SK-N-SH treated with all-trans-retinoic acid at 6 μM for 48 hours (cell line): ENCODE measurements at regions not wholly inside any gene's neighbourhood (a gene's known extent, or its start where the extent isn't known, plus 50 kb on each side); places are given as distances from the start of the nearest gene placed in this dataset.
"Not testable (repeated sequence)": the region's sequence is repeated elsewhere in the genome, so short reads cannot be mapped to it uniquely, and the experiment has no call there.

Experiments used
- ATAC-seq: fragments of 200-7000 bp; cut with Tn5 transposase; 3 replicates; pipeline ENCODE4 v1.9.1; 2020; ENCODE audit warnings: mild to moderate bottlenecking, moderate library complexity
- ARNTL ChIP-seq: fragments of 450-650 bp; formaldehyde crosslinking; IDR thresholded peaks from 2 replicates; pipeline ENCODE4 v1.5.0; 2020; ENCODE audit warnings: low read depth, mild to moderate bottlenecking, moderate library complexity, borderline replicate concordance
- BACH2 ChIP-seq: fragments of 250-450 bp; sonication (Bioruptor Pico); IDR thresholded peaks from 2 replicates; pipeline ENCODE4 v1.9.0; 2021; ENCODE audit warnings: mild to moderate bottlenecking, borderline replicate concordance
- CSDC2 ChIP-seq: fragments of 250-450 bp; sonication (Bioruptor Pico); IDR thresholded peaks from 2 replicates; pipeline ENCODE4 v1.5.0; 2020; ENCODE audit warnings: mild to moderate bottlenecking, moderate library complexity
- ESRRG ChIP-seq: fragments of 250-450 bp; sonication (Bioruptor Pico); IDR thresholded peaks from 2 replicates; pipeline ENCODE4 v1.6.1; 2021; ENCODE audit warnings: mild to moderate bottlenecking
- GLIS3 ChIP-seq: fragments of 250-450 bp; sonication (Bioruptor Pico); IDR thresholded peaks from 2 replicates; pipeline ENCODE4 v1.5.0; 2020; ENCODE audit warnings: mild to moderate bottlenecking, moderate library complexity
- ISL1 ChIP-seq: fragments of 250-450 bp; sonication (Bioruptor Pico); IDR thresholded peaks from 2 replicates; pipeline ENCODE4 v2.1.2; 2022; ENCODE audit warnings: mild to moderate bottlenecking, moderate library complexity
- OSR1 ChIP-seq: fragments of 250-450 bp; sonication (Bioruptor Pico); IDR thresholded peaks from 2 replicates; pipeline ENCODE4 v1.8.0; 2022; ENCODE audit warnings: moderate library complexity, mild to moderate bottlenecking, inconsistent platforms
- PPARA ChIP-seq: fragments of 250-450 bp; sonication (Bioruptor Pico); IDR thresholded peaks from 2 replicates; pipeline ENCODE4 v1.5.0; 2020; ENCODE audit warnings: mild to moderate bottlenecking, borderline replicate concordance
- RARB ChIP-seq: fragments of 250-450 bp; sonication (Bioruptor Pico); IDR thresholded peaks from 2 replicates; pipeline ENCODE4 v1.8.0; 2021; ENCODE audit warnings: mild to moderate bottlenecking, moderate library complexity
- SNAI2 ChIP-seq: fragments of 250-450 bp; sonication (Bioruptor Pico); IDR thresholded peaks from 2 replicates; pipeline ENCODE4 v1.5.0; 2020; ENCODE audit warnings: mild to moderate bottlenecking, moderate library complexity
- TCF4 ChIP-seq: fragments of 250-450 bp; sonication (Bioruptor Pico); IDR thresholded peaks from 2 replicates; pipeline ENCODE4 v1.8.0; 2021; ENCODE audit warnings: mild to moderate bottlenecking, moderate library complexity, borderline replicate concordance
- TOX ChIP-seq: fragments of 250-450 bp; sonication (Bioruptor Pico); IDR thresholded peaks from 2 replicates; pipeline ENCODE4 v1.8.0; 2021; ENCODE audit warnings: mild to moderate bottlenecking, moderate library complexity, borderline replicate concordance
- ZC3H10 ChIP-seq: fragments of 250-450 bp; sonication (Bioruptor Pico); IDR thresholded peaks from 2 replicates; pipeline ENCODE4 v1.5.1; 2021; ENCODE audit warnings: mild to moderate bottlenecking, moderate library complexity
- ZFP30 ChIP-seq: fragments of 450-650 bp; formaldehyde crosslinking; IDR thresholded peaks from 2 replicates; pipeline ENCODE4 v1.5.0; 2022; ENCODE audit warnings: mild to moderate bottlenecking, moderate library complexity
- ZNF565 ChIP-seq: fragments of 450-650 bp; formaldehyde crosslinking; conservative IDR thresholded peaks from 2 replicates; pipeline ENCODE4 v1.5.0; 2020; ENCODE audit warnings: low read depth, mild to moderate bottlenecking, moderate library complexity
- TF ChIP-seq, protein P1 (sequence below): fragments of 250-450 bp; sonication (Bioruptor Pico); IDR thresholded peaks from 2 replicates; pipeline ENCODE4 v1.5.1; 2020; ENCODE audit warnings: low read depth, mild to moderate bottlenecking, moderate library complexity
- TF ChIP-seq, protein P2 (sequence below): fragments of 250-450 bp; sonication (Bioruptor Pico); IDR thresholded peaks from 2 replicates; pipeline ENCODE4 v1.5.0; 2020; ENCODE audit warnings: mild to moderate bottlenecking, moderate library complexity
- TF ChIP-seq, protein P3 (sequence below): fragments of 250-450 bp; sonication (Bioruptor Pico); IDR thresholded peaks from 2 replicates; pipeline ENCODE4 v1.5.1; 2021; ENCODE audit warnings: mild to moderate bottlenecking, moderate library complexity

DNA sequence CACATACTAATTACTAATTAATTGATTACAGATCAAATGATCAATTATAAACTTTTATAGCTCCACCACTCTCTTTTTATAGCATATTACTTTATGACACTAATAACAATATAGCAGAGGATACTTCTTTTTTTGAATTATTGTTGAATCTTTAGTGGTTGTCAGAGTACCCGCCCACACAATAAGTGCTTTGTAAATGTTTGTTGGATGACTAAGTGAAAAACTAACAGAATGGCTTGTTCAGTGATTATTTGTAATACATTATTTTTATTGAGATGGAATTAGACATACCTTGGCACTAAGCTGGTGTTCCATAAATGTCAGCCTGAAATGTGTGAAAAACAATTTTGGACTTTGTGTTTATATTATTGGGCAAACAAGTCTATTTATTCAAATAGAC, 670.5 kb upstream of the ATXN7L3B start:
- TF ChIP-seq, protein P1, sequence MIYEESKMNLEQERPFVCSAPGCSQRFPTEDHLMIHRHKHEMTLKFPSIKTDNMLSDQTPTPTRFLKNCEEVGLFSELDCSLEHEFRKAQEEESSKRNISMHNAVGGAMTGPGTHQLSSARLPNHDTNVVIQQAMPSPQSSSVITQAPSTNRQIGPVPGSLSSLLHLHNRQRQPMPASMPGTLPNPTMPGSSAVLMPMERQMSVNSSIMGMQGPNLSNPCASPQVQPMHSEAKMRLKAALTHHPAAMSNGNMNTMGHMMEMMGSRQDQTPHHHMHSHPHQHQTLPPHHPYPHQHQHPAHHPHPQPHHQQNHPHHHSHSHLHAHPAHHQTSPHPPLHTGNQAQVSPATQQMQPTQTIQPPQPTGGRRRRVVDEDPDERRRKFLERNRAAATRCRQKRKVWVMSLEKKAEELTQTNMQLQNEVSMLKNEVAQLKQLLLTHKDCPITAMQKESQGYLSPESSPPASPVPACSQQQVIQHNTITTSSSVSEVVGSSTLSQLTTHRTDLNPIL (CRISPR knock-in tag), result no peak
- TF ChIP-seq BACH2, result no peak
- no peak for TF ChIP-seq ISL1 (CRISPR knock-in tag)
- TF ChIP-seq ZNF565 (CRISPR knock-in tag), result no peak
- TF ChIP-seq, protein P2, sequence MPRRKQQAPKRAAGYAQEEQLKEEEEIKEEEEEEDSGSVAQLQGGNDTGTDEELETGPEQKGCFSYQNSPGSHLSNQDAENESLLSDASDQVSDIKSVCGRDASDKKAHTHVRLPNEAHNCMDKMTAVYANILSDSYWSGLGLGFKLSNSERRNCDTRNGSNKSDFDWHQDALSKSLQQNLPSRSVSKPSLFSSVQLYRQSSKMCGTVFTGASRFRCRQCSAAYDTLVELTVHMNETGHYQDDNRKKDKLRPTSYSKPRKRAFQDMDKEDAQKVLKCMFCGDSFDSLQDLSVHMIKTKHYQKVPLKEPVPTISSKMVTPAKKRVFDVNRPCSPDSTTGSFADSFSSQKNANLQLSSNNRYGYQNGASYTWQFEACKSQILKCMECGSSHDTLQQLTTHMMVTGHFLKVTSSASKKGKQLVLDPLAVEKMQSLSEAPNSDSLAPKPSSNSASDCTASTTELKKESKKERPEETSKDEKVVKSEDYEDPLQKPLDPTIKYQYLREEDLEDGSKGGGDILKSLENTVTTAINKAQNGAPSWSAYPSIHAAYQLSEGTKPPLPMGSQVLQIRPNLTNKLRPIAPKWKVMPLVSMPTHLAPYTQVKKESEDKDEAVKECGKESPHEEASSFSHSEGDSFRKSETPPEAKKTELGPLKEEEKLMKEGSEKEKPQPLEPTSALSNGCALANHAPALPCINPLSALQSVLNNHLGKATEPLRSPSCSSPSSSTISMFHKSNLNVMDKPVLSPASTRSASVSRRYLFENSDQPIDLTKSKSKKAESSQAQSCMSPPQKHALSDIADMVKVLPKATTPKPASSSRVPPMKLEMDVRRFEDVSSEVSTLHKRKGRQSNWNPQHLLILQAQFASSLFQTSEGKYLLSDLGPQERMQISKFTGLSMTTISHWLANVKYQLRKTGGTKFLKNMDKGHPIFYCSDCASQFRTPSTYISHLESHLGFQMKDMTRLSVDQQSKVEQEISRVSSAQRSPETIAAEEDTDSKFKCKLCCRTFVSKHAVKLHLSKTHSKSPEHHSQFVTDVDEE (CRISPR knock-in tag), result no peak
- TF ChIP-seq SNAI2 (CRISPR knock-in tag), result no peak
- TF ChIP-seq TCF4, result no peak
- TF ChIP-seq TOX (CRISPR knock-in tag), result no peak
- TF ChIP-seq PPARA (CRISPR knock-in tag), result no peak
- no peak for TF ChIP-seq CSDC2 (CRISPR knock-in tag)
- TF ChIP-seq, protein P3, sequence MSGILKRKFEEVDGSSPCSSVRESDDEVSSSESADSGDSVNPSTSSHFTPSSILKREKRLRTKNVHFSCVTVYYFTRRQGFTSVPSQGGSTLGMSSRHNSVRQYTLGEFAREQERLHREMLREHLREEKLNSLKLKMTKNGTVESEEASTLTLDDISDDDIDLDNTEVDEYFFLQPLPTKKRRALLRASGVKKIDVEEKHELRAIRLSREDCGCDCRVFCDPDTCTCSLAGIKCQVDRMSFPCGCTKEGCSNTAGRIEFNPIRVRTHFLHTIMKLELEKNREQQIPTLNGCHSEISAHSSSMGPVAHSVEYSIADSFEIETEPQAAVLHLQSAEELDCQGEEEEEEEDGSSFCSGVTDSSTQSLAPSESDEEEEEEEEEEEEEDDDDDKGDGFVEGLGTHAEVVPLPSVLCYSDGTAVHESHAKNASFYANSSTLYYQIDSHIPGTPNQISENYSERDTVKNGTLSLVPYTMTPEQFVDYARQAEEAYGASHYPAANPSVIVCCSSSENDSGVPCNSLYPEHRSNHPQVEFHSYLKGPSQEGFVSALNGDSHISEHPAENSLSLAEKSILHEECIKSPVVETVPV (CRISPR knock-in tag), result no peak
- TF ChIP-seq OSR1, result no peak
- no peak for TF ChIP-seq ZFP30 (CRISPR knock-in tag)
- no peak for TF ChIP-seq GLIS3 (CRISPR knock-in tag)
- no peak for ATAC-seq

DNA sequence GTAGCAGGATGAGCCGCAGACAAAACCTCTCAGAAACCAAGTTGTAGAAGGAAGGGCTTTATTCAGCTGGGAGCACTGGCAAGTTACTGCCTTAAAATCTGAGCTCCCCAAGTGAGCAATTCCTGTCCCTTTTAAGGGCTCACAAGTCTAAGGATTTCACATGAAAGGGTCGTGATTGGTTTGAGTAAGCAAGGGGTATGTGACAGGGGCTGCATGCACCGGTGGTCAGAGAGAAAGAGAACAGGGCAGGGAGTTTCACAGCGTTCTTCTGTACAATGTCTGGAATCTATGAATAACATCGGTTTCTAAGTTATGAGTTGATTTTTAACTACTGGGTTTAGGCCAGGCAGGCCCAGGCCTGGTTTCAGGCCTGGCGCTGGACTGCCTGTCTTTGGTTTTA, 660.3 kb upstream of the ATXN7L3B start:
- not testable (repeated sequence) for ATAC-seq

DNA sequence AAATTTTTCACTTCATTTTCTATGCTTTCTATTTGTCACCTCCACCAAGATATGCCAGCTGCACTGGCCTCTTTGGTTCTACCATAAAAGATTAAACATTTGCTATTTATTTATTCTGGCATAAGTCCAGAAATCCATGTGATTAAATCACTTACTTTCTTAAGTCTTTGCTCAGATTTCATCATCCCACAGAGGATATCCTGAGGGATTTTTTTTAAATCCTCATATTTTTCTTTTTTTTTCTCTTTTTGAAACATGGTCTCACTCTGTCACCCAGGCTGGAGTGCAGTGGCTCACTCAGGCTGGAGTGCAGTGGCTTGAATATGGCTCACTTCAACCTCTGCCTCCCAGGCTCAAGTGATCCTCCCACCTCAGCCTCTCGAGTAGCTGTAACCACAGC, 645.4 kb upstream of the ATXN7L3B start:
- ATAC-seq, result no peak
- TF ChIP-seq ZC3H10, result no peak
- TF ChIP-seq ESRRG (CRISPR knock-in tag), result no peak
- no peak for TF ChIP-seq CSDC2 (CRISPR knock-in tag)
- no peak for TF ChIP-seq ZNF565 (CRISPR knock-in tag)

DNA sequence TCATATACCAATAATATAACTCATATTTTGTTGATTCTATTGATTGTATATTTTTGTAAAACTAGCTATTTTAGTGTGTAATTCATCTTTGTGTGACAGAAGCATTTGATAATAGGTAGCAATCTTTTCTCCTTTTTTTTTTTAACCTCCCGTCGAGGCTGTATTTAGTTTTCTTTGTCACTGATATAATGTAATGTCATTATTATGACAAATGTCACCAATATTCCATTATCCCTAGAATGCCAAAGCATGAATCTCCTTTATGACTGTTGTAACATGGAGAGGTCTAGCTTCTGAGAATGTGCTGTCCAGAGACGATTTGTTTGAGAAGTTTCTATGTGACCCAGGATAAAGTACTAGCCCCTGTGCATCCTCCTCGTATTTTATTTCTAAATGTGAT, 639.0 kb upstream of the ATXN7L3B start:
- no peak for ATAC-seq
- no peak for TF ChIP-seq ZFP30 (CRISPR knock-in tag)
- TF ChIP-seq RARB (CRISPR knock-in tag), result no peak
- TF ChIP-seq ARNTL (CRISPR knock-in tag), result no peak
- TF ChIP-seq PPARA (CRISPR knock-in tag), result no peak
- TF ChIP-seq, protein P1 (CRISPR knock-in tag), result no peak
- no peak for TF ChIP-seq ISL1 (CRISPR knock-in tag)
- no peak for TF ChIP-seq GLIS3 (CRISPR knock-in tag)

DNA sequence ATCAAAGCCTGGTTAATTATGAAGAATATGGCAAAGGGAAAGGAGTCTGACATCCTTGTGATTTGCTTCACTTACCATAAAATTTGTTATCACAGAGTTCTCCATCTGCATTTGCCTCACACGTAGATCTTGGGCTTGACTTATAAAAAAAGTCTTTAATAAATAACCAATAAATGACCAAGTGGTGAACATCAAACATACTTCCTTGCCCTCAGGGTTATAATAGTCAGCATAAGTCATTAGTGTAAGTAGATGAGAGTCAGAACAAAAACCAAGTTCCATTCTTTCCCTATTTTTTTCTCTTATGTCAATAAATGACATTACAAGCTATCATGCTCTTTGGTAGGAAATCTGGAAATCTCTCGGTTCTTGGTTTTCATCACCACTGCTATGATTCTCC, 635.4 kb upstream of the ATXN7L3B start:
- TF ChIP-seq OSR1 (no peak), ZNF565 (CRISPR knock-in tag) (no peak), TOX (CRISPR knock-in tag) (no peak), ZFP30 (CRISPR knock-in tag) (no peak), SNAI2 (CRISPR knock-in tag) (no peak), CSDC2 (CRISPR knock-in tag) (no peak), TCF4 (no peak), BACH2 (no peak)
- TF ChIP-seq, protein P3 (CRISPR knock-in tag), result no peak
- TF ChIP-seq, protein P2 (CRISPR knock-in tag), result no peak

More for the DNA sequence above, 635.4 kb upstream of the ATXN7L3B start:
- ATAC-seq, result no peak
